GM06990 (cell line): ENCODE measurements at regions not wholly inside any gene's neighbourhood (a gene's known extent, or its start where the extent isn't known, plus 50 kb on each side); places are given as distances from the start of the nearest gene placed in this dataset.

ENCODE experiments used
- DNase-seq: peaks from one replicate; pipeline ENCODE4 v3.0.0-alpha.2; 2011; ENCODE audit not compliant: insufficient read length; ENCODE audit errors: extremely low read depth
- H3K27me3 ChIP-seq: replicated peaks from 2 replicates; pipeline ENCODE4 v1.6.0; 2011; ENCODE audit warnings: low read length; ENCODE audit not compliant: control insufficient read depth, insufficient read depth
- H3K36me3 ChIP-seq: 2 replicates; pipeline ENCODE4 v1.5.1; 2011; ENCODE audit warnings: low read length; ENCODE audit not compliant: control insufficient read depth, insufficient read depth
- H3K4me3 ChIP-seq: replicated peaks from 2 replicates; pipeline ENCODE4 v1.5.1; 2011; ENCODE audit warnings: low read depth, mild to moderate bottlenecking, control low read depth, low read length
- CTCF ChIP-seq: IDR thresholded peaks from 2 replicates; pipeline ENCODE4 v1.5.1; 2011; ENCODE audit warnings: low read length, control low read depth, mild to moderate bottlenecking, inconsistent platforms; ENCODE audit not compliant: insufficient read depth, poor library complexity, severe bottlenecking

- no peak for TF ChIP-seq CTCF
- no peak for DNase-seq
- Histone ChIP-seq H3K27me3 (no peaks in the 10 kb centered on the region), H3K4me3 (no peak overlapping the region), H3K36me3 (no peaks in the 10 kb centered on the region)
Observed at GRCh38 chr6:4698901-4699659, 77.1 kb upstream of the CDYL start.

- DNase-seq, result no peak
Observed at GRCh38 chr6:4693173-4693970, 82.8 kb upstream of the CDYL start.

GRCh38 chr6:4692664-4693063, 83.5 kb upstream of the CDYL start:
- no peaks in the 10 kb centered on the region for H3K36me3 ChIP-seq
- TF ChIP-seq CTCF, result no peak
- no peak for DNase-seq
- H3K27me3 ChIP-seq, result no peaks in the 10 kb centered on the region
- H3K4me3 ChIP-seq, result no peak overlapping the region

More at GRCh38 chr6:4693173-4693970, 82.8 kb upstream of the CDYL start:
- Histone ChIP-seq H3K4me3 (no peak overlapping the region), H3K27me3 (no peaks in the 10 kb centered on the region), H3K36me3 (no peaks in the 10 kb centered on the region)
- TF ChIP-seq CTCF, result no peak

GRCh38 chr6:4687989-4688947, 87.9 kb upstream of the CDYL start:
- TF ChIP-seq CTCF, result no peak
- Histone ChIP-seq H3K27me3 (no peaks in the 10 kb centered on the region), H3K4me3 (no peak overlapping the region), H3K36me3 (no peaks in the 10 kb centered on the region)
- no peak for DNase-seq

- DNase-seq, result no peak
- Histone ChIP-seq H3K27me3 (no peaks in the 10 kb centered on the region), H3K36me3 (no peaks in the 10 kb centered on the region), H3K4me3 (no peak overlapping the region)
- TF ChIP-seq CTCF, result no peak
Observed at GRCh38 chr6:4687656-4687988, 88.6 kb upstream of the CDYL start.
